RWPE2 (cell line): ENCODE measurements at regions not wholly inside any gene's neighbourhood (a gene's known extent, or its start where the extent isn't known, plus 50 kb on each side); places are given as distances from the start of the nearest gene placed in this dataset.
"Not testable (repeated sequence)": the region's sequence is repeated elsewhere in the genome, so short reads cannot be mapped to it uniquely, and the experiment has no call there.

ENCODE experiments used
- ATAC-seq: fragments of 200-7000 bp; cut with Tn5 transposase; 3 replicates; pipeline ENCODE4 v1.9.1; 2021; ENCODE audit warnings: low read depth
- DNase-seq: peaks from one replicate; pipeline ENCODE4 v3.0.0-alpha.2; 2020; ENCODE audit warnings: low spot score
- H3K27ac ChIP-seq: fragments of 450-650 bp; 2 replicates; pipeline ENCODE4 v1.5.1; 2017; ENCODE audit warnings: mild to moderate bottlenecking; ENCODE audit not compliant: poor library complexity, severe bottlenecking
- H3K27me3 ChIP-seq: fragments of 250-450 bp; sonication (Bioruptor Pico); 2 replicates; pipeline ENCODE4 v1.5.1; 2021; ENCODE audit warnings: mild to moderate bottlenecking, moderate library complexity; ENCODE audit not compliant: insufficient read depth, poor library complexity, severe bottlenecking
- H3K36me3 ChIP-seq: fragments of 250-450 bp; sonication (Bioruptor Pico); 2 replicates; pipeline ENCODE4 v1.5.1; 2020; ENCODE audit warnings: low read depth, mild to moderate bottlenecking, moderate library complexity
- H3K4me1 ChIP-seq: fragments of 250-450 bp; sonication (Bioruptor Pico); 2 replicates; pipeline ENCODE4 v1.5.1; 2021; ENCODE audit warnings: mild to moderate bottlenecking, moderate library complexity; ENCODE audit not compliant: insufficient read depth, poor library complexity, severe bottlenecking
- H3K4me3 ChIP-seq: fragments of 250-450 bp; sonication (Bioruptor Pico); 2 replicates; pipeline ENCODE4 v1.5.1; 2021; ENCODE audit warnings: mild to moderate bottlenecking, moderate library complexity; ENCODE audit not compliant: severe bottlenecking
- H3K9me3 ChIP-seq: fragments of 250-450 bp; sonication (Bioruptor Pico); 2 replicates; pipeline ENCODE4 v1.5.1; 2021; ENCODE audit warnings: mild to moderate bottlenecking, moderate library complexity; ENCODE audit not compliant: severe bottlenecking
- CTCF ChIP-seq: fragments of 450-650 bp; IDR thresholded peaks from one replicate; pipeline ENCODE4 v1.5.1; 2017; ENCODE audit warnings: mild to moderate bottlenecking, moderate library complexity; ENCODE audit not compliant: poor library complexity, severe bottlenecking

GRCh38 chr3:79968418-79968817 lies 200.6 kb upstream of the ROBO1 start:
- DNase-seq = no peak

GRCh38 chr3:79960594-79960993 lies 192.8 kb upstream of the ROBO1 start:
- H3K4me3 ChIP-seq = no peak overlapping the region
- no peaks in the 10 kb centered on the region for H3K27me3 ChIP-seq
- DNase-seq (no peak), ATAC-seq (no peak)
- H3K27ac ChIP-seq = no peak overlapping the region
- H3K4me1 ChIP-seq = no peaks in the 10 kb centered on the region
- H3K9me3 ChIP-seq = peaks cover 3% of the 10 kb centered on the region
- no peaks in the 10 kb centered on the region for H3K36me3 ChIP-seq
- TF ChIP-seq CTCF = no peak

More at GRCh38 chr3:79968418-79968817, 200.6 kb upstream of the ROBO1 start:
- Histone ChIP-seq H3K36me3 (no peaks in the 10 kb centered on the region), H3K27me3 (no peaks in the 10 kb centered on the region), H3K4me3 (no peak overlapping the region), H3K4me1 (peaks cover 8% of the 10 kb centered on the region), H3K27ac (no peak overlapping the region), H3K9me3 (peaks cover 2% of the 10 kb centered on the region)
- ATAC-seq = no peak
- TF ChIP-seq CTCF = no peak

GRCh38 chr3:79957066-79957465 lies 189.3 kb upstream of the ROBO1 start:
- no peak overlapping the region for H3K27ac ChIP-seq
- H3K4me1 ChIP-seq = no peaks in the 10 kb centered on the region
- no peaks in the 10 kb centered on the region for H3K9me3 ChIP-seq
- no peak for DNase-seq
- no peaks in the 10 kb centered on the region for H3K27me3 ChIP-seq
- TF ChIP-seq CTCF = no peak
- H3K36me3 ChIP-seq = no peaks in the 10 kb centered on the region
- no peak for ATAC-seq
- H3K4me3 ChIP-seq = no peak overlapping the region

- no peak overlapping the region for H3K27ac ChIP-seq
- ATAC-seq (no peak), DNase-seq (no peak)
- TF ChIP-seq CTCF = no peak
- H3K4me3 ChIP-seq = no peak overlapping the region
- H3K36me3 ChIP-seq = no peaks in the 10 kb centered on the region
- H3K4me1 ChIP-seq = no peaks in the 10 kb centered on the region
- no peaks in the 10 kb centered on the region for H3K27me3 ChIP-seq
- H3K9me3 ChIP-seq = no peaks in the 10 kb centered on the region
Measured at GRCh38 chr3:79954756-79955155, 187.0 kb upstream of the ROBO1 start.

GRCh38 chr3:79953591-79954101 lies 185.8 kb upstream of the ROBO1 start:
- Histone ChIP-seq H3K36me3 (no peaks in the 10 kb centered on the region), H3K27me3 (no peaks in the 10 kb centered on the region), H3K9me3 (no peaks in the 10 kb centered on the region), H3K4me3 (no peak overlapping the region), H3K27ac (no peak overlapping the region), H3K4me1 (peaks cover 1% of the 10 kb centered on the region)
- DNase-seq (no peak), ATAC-seq (no peak)
- TF ChIP-seq CTCF = no peak

- not testable (repeated sequence) for H3K4me3 ChIP-seq, ATAC-seq, H3K4me1 ChIP-seq
Measured at GRCh38 chr3:79951426-79951825, 183.6 kb upstream of the ROBO1 start.

More at GRCh38 chr3:79951426-79951825, 183.6 kb upstream of the ROBO1 start:
- H3K27me3 ChIP-seq, DNase-seq, H3K36me3 ChIP-seq, H3K27ac ChIP-seq, H3K9me3 ChIP-seq: not testable (repeated sequence)
